NOMO-1 (cell line): ENCODE measurements at regions not wholly inside any gene's neighbourhood (a gene's known extent, or its start where the extent isn't known, plus 50 kb on each side); places are given as distances from the start of the nearest gene placed in this dataset.

ENCODE experiments used
- DNase-seq, 2 experiments: peaks; one replicate each; lab custom pipeline; 2025; ENCODE audit not compliant: unreplicated experiment in 2 of 2; lab: John Stamatoyannopoulos, UW

- DNase-seq = no peak
Measured at GRCh38 chr15:70493376-70493775, 270.0 kb downstream of the UACA start.

- DNase-seq = peak; percentile 93 to 95
Measured at GRCh38 chr15:70492240-70493177, 270.8 kb downstream of the UACA start.

DNA sequence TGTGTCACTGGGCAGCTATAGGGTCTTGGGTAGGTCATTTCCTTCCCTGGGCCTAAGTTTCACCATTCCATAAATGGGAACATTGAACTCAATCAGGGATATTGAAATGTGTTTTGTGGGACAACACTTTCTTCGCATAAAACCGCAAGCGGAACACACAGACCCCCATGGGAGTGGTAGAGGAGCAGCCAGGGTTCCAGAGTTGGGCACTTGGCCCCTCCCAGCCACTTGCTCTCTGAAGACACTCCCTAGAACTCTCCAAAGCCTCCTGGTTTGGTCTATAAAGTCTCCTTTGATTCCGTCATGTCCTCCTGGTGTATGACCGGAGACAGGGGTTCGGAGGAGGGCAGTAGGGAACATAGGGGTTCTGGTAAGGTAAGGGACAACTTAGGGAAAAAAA is 271.7 kb downstream of the UACA start:
- DNase-seq = no peak

DNA sequence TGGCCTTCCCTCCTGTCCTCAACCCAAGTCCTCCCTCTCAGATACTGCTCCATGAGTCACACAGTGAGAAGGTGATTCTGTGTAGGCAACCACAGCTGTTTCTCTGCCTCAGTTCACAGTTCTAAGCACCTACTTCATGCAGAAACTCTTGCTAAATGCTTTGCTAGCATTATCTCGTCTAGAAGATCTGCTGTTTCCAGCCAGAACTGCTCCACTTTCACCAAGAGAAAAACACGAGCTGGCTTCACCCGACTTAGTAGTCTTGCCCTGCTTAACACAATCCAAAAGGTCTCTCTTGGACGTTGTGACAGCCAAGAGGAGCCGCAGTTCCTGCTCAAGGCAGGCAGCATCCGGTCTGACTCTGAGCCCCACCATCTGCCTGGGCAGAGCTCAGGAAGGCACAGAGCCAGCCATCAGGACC is 272.1 kb downstream of the UACA start:
- DNase-seq = peak; percentile 12 to 37

GRCh38 chr15:70490838-70491155 is 272.6 kb downstream of the UACA start:
- no peak for DNase-seq

- DNase-seq = no peak
Measured at GRCh38 chr15:70490148-70490837, 273.1 kb downstream of the UACA start.

GRCh38 chr15:70488941-70489848 is 274.2 kb downstream of the UACA start:
- no peak for DNase-seq

DNA sequence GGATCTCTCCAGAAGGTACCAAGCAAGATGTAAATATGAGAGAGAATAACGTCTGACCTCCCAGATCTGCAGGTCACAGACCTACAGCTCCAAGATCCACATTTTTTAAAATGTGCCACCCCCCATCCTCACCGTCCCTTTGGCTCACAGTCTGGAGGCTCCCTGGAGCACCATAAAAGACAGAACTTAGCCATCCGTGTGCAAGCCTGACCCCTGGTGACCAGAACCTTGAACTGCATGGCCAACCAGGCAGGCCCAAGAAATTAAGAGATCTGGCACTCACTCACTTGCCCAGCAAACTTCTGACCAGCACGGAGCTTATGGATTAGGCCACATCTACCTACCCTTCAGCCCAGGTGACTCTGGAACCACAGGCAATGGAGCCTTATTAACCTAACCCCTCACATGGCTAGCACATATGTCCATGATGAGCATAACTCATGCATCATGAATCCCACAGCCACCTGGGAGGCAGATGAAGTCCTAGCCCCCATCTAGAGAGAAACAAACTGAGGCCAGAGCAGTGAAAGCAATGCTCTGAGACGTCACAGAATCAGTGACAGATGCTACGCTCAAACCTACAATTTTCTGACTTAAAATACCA is 275.3 kb downstream of the UACA start:
- DNase-seq = peak; percentile 60 to 61

DNA sequence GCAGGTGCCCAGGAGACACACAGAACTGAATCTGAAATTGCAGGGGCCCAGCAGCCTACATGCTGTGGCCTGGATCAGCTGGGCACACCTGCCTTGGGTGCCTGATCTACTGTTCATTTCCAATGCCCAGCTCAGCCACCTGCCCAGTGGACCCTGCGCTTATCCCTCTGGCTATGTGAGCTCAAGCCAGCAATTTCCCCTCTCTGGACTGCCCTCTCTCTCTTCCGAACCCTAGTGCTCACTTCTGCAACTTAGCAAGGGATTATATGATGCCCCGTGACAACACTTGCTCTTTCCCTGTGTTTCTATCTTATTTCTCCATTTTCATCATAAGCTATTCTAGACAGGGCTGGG is 276.0 kb downstream of the UACA start:
- DNase-seq = peak; percentile 20 to 29

GRCh38 chr15:70486451-70487386 is 276.6 kb downstream of the UACA start:
- DNase-seq = peak; percentile 96 to 99

DNA sequence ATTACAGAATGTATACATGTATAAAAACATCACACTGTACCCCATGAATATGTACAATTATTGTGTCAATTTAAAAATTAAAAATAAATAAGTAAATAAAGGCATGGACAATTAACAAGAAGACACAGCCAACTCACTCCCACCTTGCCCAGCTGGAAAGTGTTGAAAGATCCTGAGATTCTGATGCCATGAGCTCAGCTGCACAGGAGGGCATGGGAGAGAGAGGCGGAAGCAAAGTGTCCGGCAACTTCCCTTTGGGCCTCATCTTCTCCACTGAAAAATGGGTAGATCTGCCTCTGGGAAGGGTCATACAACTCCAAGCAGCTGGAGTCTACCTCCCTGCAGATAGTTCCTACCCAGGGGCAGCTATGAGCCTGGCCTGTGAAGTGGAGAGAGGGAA is 277.3 kb downstream of the UACA start:
- DNase-seq = no peak

GRCh38 chr15:70484993-70485392 is 278.4 kb downstream of the UACA start:
- no peak for DNase-seq

GRCh38 chr15:70483513-70483912 is 279.8 kb downstream of the UACA start:
- peak in 1 of 2 experiments; percentile 12 for DNase-seq

- DNase-seq = peak; percentile 48 to 68
Measured at GRCh38 chr15:70480196-70480856, 283.0 kb downstream of the UACA start.

DNA sequence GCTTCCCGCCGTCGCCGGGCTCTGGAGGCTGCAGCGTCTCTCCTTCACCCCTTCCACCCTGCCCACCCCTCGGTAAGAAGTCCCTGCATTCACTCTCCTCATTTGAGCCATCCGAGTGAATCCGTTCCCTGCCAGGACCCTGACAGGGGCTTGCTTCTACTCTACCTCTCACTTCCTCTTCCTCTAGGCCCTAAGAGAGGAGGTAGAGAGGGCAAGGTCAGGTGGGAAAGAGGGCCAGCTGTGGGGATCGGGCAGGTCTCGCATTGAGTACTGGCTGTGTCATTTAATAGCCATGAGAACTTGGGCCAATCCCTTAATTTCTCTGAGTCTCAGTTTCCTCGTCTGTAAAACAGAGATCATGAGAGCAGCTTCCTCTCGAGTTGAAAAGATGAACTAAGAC is 283.6 kb downstream of the UACA start:
- peak; percentile 8 to 37 for DNase-seq

DNA sequence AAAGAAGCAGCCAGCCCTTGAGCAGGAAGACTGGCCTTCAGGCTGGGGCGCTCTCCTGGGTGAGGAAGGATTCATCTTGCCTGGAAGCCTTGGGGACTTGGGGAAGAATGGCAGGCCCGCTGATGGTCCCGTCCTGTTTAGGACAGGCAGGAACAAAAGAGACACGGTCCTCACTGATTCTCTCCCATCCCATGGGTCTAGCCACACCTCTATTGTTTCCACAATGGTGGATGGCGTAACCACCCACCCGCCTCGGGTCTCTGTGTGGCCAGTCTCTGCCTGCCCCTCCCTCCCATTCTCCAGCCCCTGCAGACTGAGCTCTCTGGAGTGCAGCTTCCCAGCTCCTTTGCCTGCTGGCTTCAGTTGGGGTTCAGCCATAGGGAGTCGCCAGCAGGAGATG is 284.3 kb downstream of the UACA start:
- peak in 1 of 2 experiments; percentile 6 for DNase-seq

- DNase-seq = peak; percentile 61 to 80
Measured at GRCh38 chr15:70478251-70478990, 284.9 kb downstream of the UACA start.

DNA sequence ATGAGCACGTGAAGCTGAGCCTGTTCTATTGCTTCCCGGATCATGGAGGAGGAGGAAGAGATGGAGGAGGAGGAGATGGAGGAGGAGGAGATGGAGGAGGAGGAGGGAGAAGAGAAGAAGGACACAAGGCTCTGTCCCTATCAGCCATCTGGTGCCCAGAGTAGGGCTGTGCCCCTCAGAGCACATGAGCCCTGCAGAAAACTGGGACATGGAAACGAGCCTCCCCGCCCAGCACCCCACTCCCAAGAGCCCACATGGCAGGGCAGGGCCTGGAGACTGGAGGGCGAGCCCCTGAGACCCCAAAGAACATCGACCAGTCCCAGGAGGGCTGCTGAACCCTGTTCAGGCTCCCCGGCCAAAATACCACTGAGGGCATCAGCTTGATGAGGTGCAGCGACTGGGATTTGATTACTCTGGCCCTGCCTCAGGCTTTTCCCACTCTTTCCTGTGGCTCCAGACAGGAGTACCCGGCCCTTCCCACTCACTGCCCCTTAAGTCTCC is 285.6 kb downstream of the UACA start:
- no peak for DNase-seq
